SK-N-SH treated with all-trans-retinoic acid at 6 μM for 48 hours (cell line): ENCODE measurements at regions not wholly inside any gene's neighbourhood (a gene's known extent, or its start where the extent isn't known, plus 50 kb on each side); places are given as distances from the start of the nearest gene placed in this dataset.

Source experiments
- ATAC-seq: fragments of 200-7000 bp; cut with Tn5 transposase; 3 replicates; pipeline ENCODE4 v1.9.1; 2020; ENCODE audit warnings: mild to moderate bottlenecking, moderate library complexity
- ARNTL ChIP-seq: fragments of 450-650 bp; formaldehyde crosslinking; IDR thresholded peaks from 2 replicates; pipeline ENCODE4 v1.5.0; 2020; ENCODE audit warnings: low read depth, mild to moderate bottlenecking, moderate library complexity, borderline replicate concordance
- BACH2 ChIP-seq: fragments of 250-450 bp; sonication (Bioruptor Pico); IDR thresholded peaks from 2 replicates; pipeline ENCODE4 v1.9.0; 2021; ENCODE audit warnings: mild to moderate bottlenecking, borderline replicate concordance
- CREB5 ChIP-seq: fragments of 250-450 bp; sonication (Bioruptor Pico); IDR thresholded peaks from 2 replicates; pipeline ENCODE4 v1.5.1; 2020; ENCODE audit warnings: low read depth, mild to moderate bottlenecking, moderate library complexity
- CSDC2 ChIP-seq: fragments of 250-450 bp; sonication (Bioruptor Pico); IDR thresholded peaks from 2 replicates; pipeline ENCODE4 v1.5.0; 2020; ENCODE audit warnings: mild to moderate bottlenecking, moderate library complexity
- ESRRG ChIP-seq: fragments of 250-450 bp; sonication (Bioruptor Pico); IDR thresholded peaks from 2 replicates; pipeline ENCODE4 v1.6.1; 2021; ENCODE audit warnings: mild to moderate bottlenecking
- GLIS3 ChIP-seq: fragments of 250-450 bp; sonication (Bioruptor Pico); IDR thresholded peaks from 2 replicates; pipeline ENCODE4 v1.5.0; 2020; ENCODE audit warnings: mild to moderate bottlenecking, moderate library complexity
- ISL1 ChIP-seq: fragments of 250-450 bp; sonication (Bioruptor Pico); IDR thresholded peaks from 2 replicates; pipeline ENCODE4 v2.1.2; 2022; ENCODE audit warnings: mild to moderate bottlenecking, moderate library complexity
- OSR1 ChIP-seq: fragments of 250-450 bp; sonication (Bioruptor Pico); IDR thresholded peaks from 2 replicates; pipeline ENCODE4 v1.8.0; 2022; ENCODE audit warnings: moderate library complexity, mild to moderate bottlenecking, inconsistent platforms
- PPARA ChIP-seq: fragments of 250-450 bp; sonication (Bioruptor Pico); IDR thresholded peaks from 2 replicates; pipeline ENCODE4 v1.5.0; 2020; ENCODE audit warnings: mild to moderate bottlenecking, borderline replicate concordance
- RARB ChIP-seq: fragments of 250-450 bp; sonication (Bioruptor Pico); IDR thresholded peaks from 2 replicates; pipeline ENCODE4 v1.8.0; 2021; ENCODE audit warnings: mild to moderate bottlenecking, moderate library complexity
- SNAI2 ChIP-seq: fragments of 250-450 bp; sonication (Bioruptor Pico); IDR thresholded peaks from 2 replicates; pipeline ENCODE4 v1.5.0; 2020; ENCODE audit warnings: mild to moderate bottlenecking, moderate library complexity
- TOX ChIP-seq: fragments of 250-450 bp; sonication (Bioruptor Pico); IDR thresholded peaks from 2 replicates; pipeline ENCODE4 v1.8.0; 2021; ENCODE audit warnings: mild to moderate bottlenecking, moderate library complexity, borderline replicate concordance
- TSHZ2 ChIP-seq: fragments of 250-450 bp; sonication (Bioruptor Pico); IDR thresholded peaks from 2 replicates; pipeline ENCODE4 v1.5.0; 2020; ENCODE audit warnings: mild to moderate bottlenecking, moderate library complexity
- ZC3H10 ChIP-seq: fragments of 250-450 bp; sonication (Bioruptor Pico); IDR thresholded peaks from 2 replicates; pipeline ENCODE4 v1.5.1; 2021; ENCODE audit warnings: mild to moderate bottlenecking, moderate library complexity
- ZFP3 ChIP-seq: fragments of 250-450 bp; sonication (Bioruptor Pico); IDR thresholded peaks from 2 replicates; pipeline ENCODE4 v1.5.0; 2020; ENCODE audit warnings: mild to moderate bottlenecking, moderate library complexity
- ZFP30 ChIP-seq: fragments of 450-650 bp; formaldehyde crosslinking; IDR thresholded peaks from 2 replicates; pipeline ENCODE4 v1.5.0; 2022; ENCODE audit warnings: mild to moderate bottlenecking, moderate library complexity
- ZNF565 ChIP-seq: fragments of 450-650 bp; formaldehyde crosslinking; conservative IDR thresholded peaks from 2 replicates; pipeline ENCODE4 v1.5.0; 2020; ENCODE audit warnings: low read depth, mild to moderate bottlenecking, moderate library complexity
- ZNF8 ChIP-seq: fragments of 450-650 bp; formaldehyde crosslinking; IDR thresholded peaks from 2 replicates; pipeline ENCODE4 v1.5.0; 2020; ENCODE audit warnings: mild to moderate bottlenecking, moderate library complexity

- no peak for ATAC-seq
- TF ChIP-seq ISL1 = no peak
- TF ChIP-seq PPARA (CRISPR knock-in tag) = no peak
- TF ChIP-seq BACH2 = no peak
- TF ChIP-seq RARB (CRISPR knock-in tag) = no peak
- TF ChIP-seq ARNTL (CRISPR knock-in tag) = no peak
- TF ChIP-seq TOX (CRISPR knock-in tag) = no peak
- no peak for TF ChIP-seq ZFP30 (CRISPR knock-in tag)
- TF ChIP-seq SNAI2 (CRISPR knock-in tag) = no peak
- no peak for TF ChIP-seq GLIS3
- TF ChIP-seq ZNF8 (CRISPR knock-in tag) = no peak
- no peak for TF ChIP-seq ESRRG (CRISPR knock-in tag)
- TF ChIP-seq TSHZ2 = no peak
- TF ChIP-seq ZC3H10 (CRISPR knock-in tag) = no peak
- no peak for TF ChIP-seq ZNF565
These were observed 259.3 kb downstream of the TTC32 start for GRCh38 chr2:19642501-19642900.

- no peak for ATAC-seq
- TF ChIP-seq ESRRG (CRISPR knock-in tag) = no peak
- no peak for TF ChIP-seq OSR1 (CRISPR knock-in tag)
- no peak for TF ChIP-seq BACH2
- no peak for TF ChIP-seq SNAI2 (CRISPR knock-in tag)
- no peak for TF ChIP-seq ZFP3 (CRISPR knock-in tag)
- TF ChIP-seq, all 23 proteins: peak for 0
These were observed 265.8 kb downstream of the TTC32 start for GRCh38 chr2:19635951-19636510.

- no peak for TF ChIP-seq ZFP30 (CRISPR knock-in tag)
- no peak for ATAC-seq
These were observed 269.3 kb downstream of the TTC32 start for GRCh38 chr2:19632403-19632991.

GRCh38 chr2:19631871-19632270, 269.9 kb downstream of the TTC32 start:
- TF ChIP-seq ARNTL (CRISPR knock-in tag) (no peak), GLIS3 (no peak), TOX (CRISPR knock-in tag) (no peak), TSHZ2 (no peak), ZC3H10 (CRISPR knock-in tag) (no peak), SNAI2 (CRISPR knock-in tag) (no peak), ZNF565 (no peak), CSDC2 (CRISPR knock-in tag) (no peak), ZFP3 (CRISPR knock-in tag) (no peak), ZFP30 (CRISPR knock-in tag) (no peak), BACH2 (no peak), CREB5 (no peak)
- ATAC-seq = no peak

GRCh38 chr2:19630921-19631320, 270.9 kb downstream of the TTC32 start:
- no peak for ATAC-seq
- TF ChIP-seq RARB (CRISPR knock-in tag) (no peak), ZFP30 (CRISPR knock-in tag) (no peak), TSHZ2 (no peak), ESRRG (CRISPR knock-in tag) (no peak), SNAI2 (CRISPR knock-in tag) (no peak), ISL1 (no peak), ZNF565 (no peak), OSR1 (CRISPR knock-in tag) (no peak), GLIS3 (no peak), ZFP3 (CRISPR knock-in tag) (no peak), BACH2 (no peak)
- TF ChIP-seq, all 23 proteins: peak for 0
